HG02798 (cell line): ENCODE measurements at regions not wholly inside any gene's neighbourhood (a gene's known extent, or its start where the extent isn't known, plus 50 kb on each side); places are given as distances from the start of the nearest gene placed in this dataset.

Experiments used
- ATAC-seq: cut with Tn5 transposase; IDR thresholded peaks from one replicate; pipeline ENCODE4 v1.9.1; 2021; ENCODE audit warnings: mild to moderate bottlenecking; ENCODE audit not compliant: unreplicated experiment, poor library complexity

DNA sequence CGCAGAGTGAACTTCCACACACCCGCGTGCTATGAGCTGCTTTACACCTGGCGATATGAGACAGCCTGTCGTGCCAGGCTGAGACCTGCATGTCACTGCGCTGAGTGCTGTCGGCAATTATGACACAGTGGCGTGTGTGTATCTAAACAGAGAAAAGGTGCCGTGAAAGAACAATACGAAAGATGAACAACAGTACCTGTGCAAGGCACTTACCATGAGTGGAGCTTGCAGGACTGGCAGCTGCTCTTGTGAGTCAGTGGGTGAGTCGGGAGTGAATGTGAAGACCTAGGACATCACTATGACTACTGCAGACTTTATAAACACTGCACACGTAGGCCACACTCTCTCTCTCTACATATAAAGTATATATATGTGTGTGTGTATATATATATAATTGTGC lies 68.5 kb upstream of the DUSP22 start:
- ATAC-seq = no peak

- no peak for ATAC-seq
These were observed 67.9 kb upstream of the DUSP22 start for GRCh38 chr6:224350-224749.

DNA sequence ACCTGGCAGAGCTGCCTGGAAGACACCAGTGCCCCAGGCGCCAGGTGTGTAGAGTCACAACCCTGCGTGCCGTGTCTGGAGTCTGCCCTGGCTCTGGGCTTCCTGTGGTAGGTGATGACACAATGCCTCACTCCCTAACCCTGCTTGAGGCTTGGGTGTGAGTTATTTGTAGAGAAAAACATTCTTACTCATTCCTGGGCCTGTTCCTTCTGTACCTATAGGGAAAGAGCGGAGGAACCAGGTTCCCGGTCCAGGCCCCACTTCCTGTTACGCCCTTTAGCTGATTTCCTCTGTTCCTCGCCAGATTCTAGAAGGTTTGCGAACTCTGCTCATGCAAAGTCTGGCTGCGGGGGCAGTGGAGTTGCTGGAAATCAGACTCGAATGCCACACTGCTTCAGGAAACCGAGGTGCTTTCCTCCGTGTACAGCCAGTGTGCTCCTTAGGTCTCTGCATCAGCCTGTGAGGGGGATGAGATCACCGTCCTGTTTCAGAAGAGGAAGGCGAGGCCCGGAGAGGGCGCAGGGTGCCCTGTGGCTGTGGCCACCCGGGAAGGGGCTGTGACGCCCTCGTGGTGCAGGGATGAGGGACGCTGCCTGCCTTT lies 67.1 kb upstream of the DUSP22 start:
- ATAC-seq = peak; percentile 23

- ATAC-seq = no peak
These were observed 66.4 kb upstream of the DUSP22 start for GRCh38 chr6:225907-226306.

DNA sequence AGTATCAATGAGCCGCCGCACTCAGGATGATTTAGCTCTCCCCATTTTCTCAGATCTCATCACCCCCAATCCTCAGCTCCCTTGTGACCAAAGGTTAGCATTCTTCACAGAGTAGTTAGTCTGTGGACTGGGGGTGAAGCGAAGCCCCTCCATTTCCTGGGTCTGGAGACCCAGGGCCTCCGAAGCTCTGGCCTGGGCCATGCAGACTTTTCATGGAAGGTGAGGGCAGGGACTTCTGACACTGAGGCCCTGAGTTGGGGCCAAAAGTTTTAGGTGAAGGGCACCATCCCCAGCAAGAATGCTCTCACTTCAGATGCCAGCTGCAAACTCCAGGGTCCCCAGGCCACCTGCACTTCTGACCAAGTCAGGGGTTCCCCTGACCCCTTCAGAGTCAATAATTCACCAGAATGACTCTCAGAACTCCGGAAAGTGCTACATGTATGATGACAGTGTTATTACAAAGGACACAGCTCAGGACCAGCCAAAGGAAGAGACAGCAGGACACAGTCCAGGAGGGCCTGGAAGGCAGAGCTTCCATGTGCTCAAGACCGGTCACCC lies 65.7 kb upstream of the DUSP22 start:
- peak; percentile 26 for ATAC-seq

DNA sequence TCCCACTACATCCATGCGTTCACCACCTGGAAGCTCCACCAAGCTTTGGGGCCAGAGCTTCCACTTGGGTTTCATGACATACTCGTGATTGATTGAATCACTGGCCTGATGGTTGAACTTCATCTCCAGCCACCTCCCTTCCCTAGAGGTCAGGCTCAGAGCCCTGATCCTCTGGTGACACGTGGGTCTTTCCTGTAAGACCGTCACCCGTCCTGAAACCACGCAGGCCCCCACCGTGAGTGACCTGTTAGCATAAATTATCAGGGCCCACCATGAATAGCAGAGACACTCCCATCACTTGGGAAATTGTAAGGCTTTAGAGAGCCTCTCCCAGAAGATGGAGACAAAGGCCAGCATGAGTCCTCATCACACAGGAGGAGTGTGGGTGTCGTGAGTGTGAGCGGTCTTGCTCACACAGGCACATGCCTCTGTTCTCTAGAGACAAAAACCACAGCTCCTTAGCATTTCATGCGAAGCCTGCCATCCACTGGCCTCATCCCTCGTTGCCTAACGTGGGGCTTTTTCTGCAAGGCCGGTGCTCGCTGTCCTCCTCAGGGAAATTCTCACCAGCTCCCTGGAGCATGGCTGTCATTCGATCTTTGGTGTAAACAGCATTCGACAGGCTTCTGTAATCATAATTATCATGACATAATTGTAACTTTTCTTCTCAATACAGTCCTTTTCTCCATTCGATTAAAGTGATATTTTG lies 65.1 kb upstream of the DUSP22 start:
- peak; percentile 43 for ATAC-seq

DNA sequence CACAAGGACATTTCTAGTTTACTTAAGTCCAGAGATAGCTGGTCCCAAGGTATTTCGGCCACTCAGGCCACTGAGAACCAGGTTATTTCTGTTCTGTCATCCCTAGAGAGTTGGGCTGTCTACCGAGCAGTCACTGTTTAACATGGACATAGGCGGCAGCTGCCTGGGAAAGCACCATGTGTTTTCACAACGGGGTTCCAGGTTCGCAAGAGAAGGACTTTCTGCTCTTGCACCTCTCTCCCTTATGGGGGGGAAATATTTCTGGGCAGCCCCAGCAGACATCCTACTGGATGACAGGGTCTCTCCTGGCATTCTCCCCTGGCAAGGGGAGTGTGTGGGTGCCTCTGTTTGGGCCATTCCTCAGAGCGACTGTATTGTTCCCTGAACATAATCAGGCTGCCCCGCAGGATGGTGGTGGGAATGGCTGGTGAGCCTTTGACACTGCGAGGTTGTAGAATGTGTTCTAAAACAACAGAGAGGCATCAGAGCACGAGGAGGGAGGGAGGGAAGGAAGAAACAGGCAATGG lies 64.4 kb upstream of the DUSP22 start:
- ATAC-seq = peak; percentile 25

- peak; percentile 31 for ATAC-seq
These were observed 63.2 kb upstream of the DUSP22 start for GRCh38 chr6:228881-229651.

- ATAC-seq = no peak
These were observed 60.5 kb upstream of the DUSP22 start for GRCh38 chr6:231779-232178.

DNA sequence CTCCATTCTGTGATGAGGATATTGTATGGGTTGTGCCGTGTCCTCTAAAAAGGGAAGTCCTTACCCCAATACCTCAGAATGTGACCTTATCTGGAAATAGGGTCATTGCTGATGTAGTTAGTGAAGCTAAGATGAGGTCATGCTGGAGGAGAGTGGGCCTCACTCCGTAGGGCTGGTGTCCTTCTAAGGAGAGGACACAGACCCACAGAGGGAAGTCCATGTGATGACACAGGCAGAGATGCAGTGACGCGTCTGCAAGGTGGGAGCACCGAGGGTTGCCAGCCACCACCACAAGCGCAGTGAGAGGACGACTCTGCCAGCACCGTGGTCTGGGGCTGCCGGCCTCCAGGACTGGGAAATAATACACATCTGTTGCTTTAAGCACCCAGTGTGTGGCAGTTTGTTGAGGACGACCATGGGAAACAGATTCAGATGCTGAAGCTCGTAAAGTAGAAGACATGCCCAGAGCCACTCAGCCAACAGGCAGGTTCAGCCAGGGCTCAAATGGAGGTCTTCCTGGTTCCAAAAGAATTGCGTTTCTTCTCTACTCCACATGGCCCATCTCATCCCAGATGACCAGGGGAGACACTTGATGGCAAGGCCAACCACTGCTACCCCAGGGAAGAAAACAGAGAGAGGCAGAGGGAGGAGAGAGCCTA lies 59.2 kb upstream of the DUSP22 start:
- ATAC-seq = no peak

DNA sequence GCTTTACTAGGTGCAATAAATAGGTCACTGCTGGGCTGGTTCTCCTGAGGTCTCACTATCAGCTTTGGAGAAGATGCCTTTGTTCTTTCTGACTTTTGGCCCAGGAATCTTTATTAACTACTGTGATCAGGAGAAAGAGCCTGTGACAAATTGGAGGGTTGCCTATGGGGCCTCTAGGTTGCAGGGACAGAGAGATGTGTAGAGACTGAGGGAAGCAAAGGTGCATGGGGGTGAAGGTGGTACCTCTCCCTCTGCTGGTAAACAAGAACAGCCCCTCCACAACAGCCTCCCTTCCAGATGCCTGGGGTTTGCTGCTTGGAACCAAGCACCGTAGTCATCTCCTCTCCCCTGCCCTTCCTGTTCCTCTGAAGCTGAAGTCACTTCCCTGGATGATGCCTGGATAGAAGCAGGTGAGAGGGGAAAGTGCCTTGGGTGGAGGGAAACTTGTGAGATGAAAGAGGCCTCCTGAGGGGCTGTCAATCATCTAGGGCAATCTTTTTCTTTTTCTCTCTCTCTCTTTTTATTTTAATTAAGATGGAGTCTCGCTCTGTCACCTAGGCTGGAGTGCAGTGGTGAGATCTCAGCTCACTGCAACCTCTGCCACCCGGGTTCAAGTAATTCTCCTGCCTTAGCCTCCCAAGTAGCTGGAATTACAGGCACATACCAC lies 57.4 kb upstream of the DUSP22 start:
- ATAC-seq = no peak

GRCh38 chr6:235763-236360 lies 56.4 kb upstream of the DUSP22 start:
- peak; percentile 50 for ATAC-seq

DNA sequence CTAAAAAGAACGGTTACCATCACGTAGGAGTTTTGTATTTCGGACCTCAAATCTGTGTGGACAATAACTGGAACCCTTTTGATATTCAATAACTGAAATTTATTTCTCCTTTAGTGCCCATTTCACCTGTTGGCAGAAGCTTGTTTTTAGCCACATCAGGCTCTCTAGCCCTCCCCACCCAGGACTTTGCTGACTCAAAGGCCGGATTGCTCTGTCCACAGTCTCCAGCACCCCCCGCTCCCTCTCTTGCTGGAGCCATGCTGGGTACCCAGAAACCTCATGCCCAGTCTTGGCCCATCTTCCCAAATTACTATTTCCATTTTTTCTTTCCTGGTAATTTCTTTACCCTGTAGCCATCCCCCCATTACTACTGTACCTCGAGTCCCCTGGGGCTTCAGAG lies 55.8 kb upstream of the DUSP22 start:
- ATAC-seq = no peak

GRCh38 chr6:240151-240550 lies 52.1 kb upstream of the DUSP22 start:
- no peak for ATAC-seq

- ATAC-seq = no peak
These were observed 50.9 kb upstream of the DUSP22 start for GRCh38 chr6:241336-241865.
